Panc1 (cell line): ENCODE measurements at regions not wholly inside any gene's neighbourhood (a gene's known extent, or its start where the extent isn't known, plus 50 kb on each side); places are given as distances from the start of the nearest gene placed in this dataset.

ENCODE experiments used
- ATAC-seq: fragments of 200-7000 bp; cut with Tn5 transposase; 2 replicates; pipeline ENCODE4 v1.9.1; 2020; ENCODE audit warnings: mild to moderate bottlenecking, moderate library complexity
- BruUV-seq: library from RNA; stranded (reverse); fragments of 400-500 nt; replicated peaks from 2 replicates; lab custom pipeline; 2021; lab: Mats Ljungman, UMichigan
- CTCF ChIA-PET: fragments of 300-600 bp; sonication (Branson Sonifier 250); formaldehyde crosslinking; loops from one replicate; lab custom pipeline; 2022; ENCODE audit warnings: antibody characterized with exemption; lab: Charles Lee
- POLR2A ChIA-PET: fragments of 300-600 bp; sonication (Branson Sonifier 250); formaldehyde crosslinking; loops from one replicate; lab custom pipeline; 2022; ENCODE audit warnings: antibody characterized with exemption; lab: Charles Lee
- DNase-seq: peaks from one replicate; pipeline ENCODE4 v3.0.0-alpha.2; 2010; ENCODE audit warnings: low read depth, low spot score
- H3K27ac ChIP-seq: 2 replicates; pipeline ENCODE4 v1.5.1; 2011; ENCODE audit warnings: mild to moderate bottlenecking, low read length, inconsistent platforms
- H3K27me3 ChIP-seq: fragments of 200-500 bp; sonication (Bioruptor generic); 2 replicates; pipeline ENCODE4 v1.6.0; 2014; ENCODE audit warnings: low read length, inconsistent platforms; ENCODE audit not compliant: control insufficient read depth, insufficient read depth
- H3K36me3 ChIP-seq: fragments of 200-500 bp; sonication (Bioruptor generic); 2 replicates; pipeline ENCODE4 v1.5.1; 2014; ENCODE audit warnings: inconsistent platforms, mild to moderate bottlenecking, low read length, moderate library complexity; ENCODE audit not compliant: control insufficient read depth, insufficient read depth
- H3K4me1 ChIP-seq: 2 replicates; pipeline ENCODE4 v1.5.1; 2011; ENCODE audit warnings: inconsistent platforms, mild to moderate bottlenecking, low read length, moderate library complexity; ENCODE audit not compliant: control insufficient read depth, insufficient read depth
- H3K4me3 ChIP-seq, 2 experiments: 2 replicates each; pipeline ENCODE4 v1.5.1; 2011 to 2012; ENCODE audit warnings: low read depth in 2 of 2, low read length in 2 of 2, mild to moderate bottlenecking in 2 of 2, inconsistent platforms in 1 of 2, moderate library complexity in 1 of 2
- H3K9me3 ChIP-seq: fragments of 200-500 bp; sonication (Bioruptor generic); 2 replicates; pipeline ENCODE4 v1.5.1; 2014; ENCODE audit warnings: low read depth, mild to moderate bottlenecking, inconsistent platforms, low read length, moderate library complexity; ENCODE audit not compliant: control insufficient read depth, insufficient read depth
- CTCF ChIP-seq: fragments of 450-650 bp; IDR thresholded peaks from 2 replicates; pipeline ENCODE4 v1.5.1; 2017; ENCODE audit warnings: mild to moderate bottlenecking
- POLR2AphosphoS5 ChIP-seq: IDR thresholded peaks from 2 replicates; pipeline ENCODE4 v1.6.1; 2012; ENCODE audit warnings: mild to moderate bottlenecking, low read depth, low read length, moderate library complexity
- REST ChIP-seq, 2 experiments: IDR thresholded peaks; 2 replicates each; pipeline ENCODE4 v1.6.1; 2011 to 2012; ENCODE audit warnings: low read depth in 2 of 2, control low read depth in 1 of 2, low read length in 1 of 2, mild to moderate bottlenecking in 1 of 2, moderate library complexity in 1 of 2; ENCODE audit not compliant: insufficient read depth in 1 of 2
- SIN3A ChIP-seq: IDR thresholded peaks from 2 replicates; pipeline ENCODE4 v1.6.1; 2012; ENCODE audit warnings: low read depth, mild to moderate bottlenecking, low read length, moderate library complexity, borderline replicate concordance; ENCODE audit not compliant: insufficient read depth
- in situ Hi-C: cut with HindIII; loops from 2 replicates; pipeline ENCODE4 v1.10.0; 2016; ENCODE audit warnings: low sequenced_read_pairs, low pct_unique_long_range_greater_than_20kb
- intact Hi-C: fragments of 100-400 bp; cut with micrococcal nuclease; formaldehyde crosslinking; loops from one replicate; pipeline ENCODE4 v1.10.0; 2022; ENCODE audit not compliant: unreplicated experiment

DNA sequence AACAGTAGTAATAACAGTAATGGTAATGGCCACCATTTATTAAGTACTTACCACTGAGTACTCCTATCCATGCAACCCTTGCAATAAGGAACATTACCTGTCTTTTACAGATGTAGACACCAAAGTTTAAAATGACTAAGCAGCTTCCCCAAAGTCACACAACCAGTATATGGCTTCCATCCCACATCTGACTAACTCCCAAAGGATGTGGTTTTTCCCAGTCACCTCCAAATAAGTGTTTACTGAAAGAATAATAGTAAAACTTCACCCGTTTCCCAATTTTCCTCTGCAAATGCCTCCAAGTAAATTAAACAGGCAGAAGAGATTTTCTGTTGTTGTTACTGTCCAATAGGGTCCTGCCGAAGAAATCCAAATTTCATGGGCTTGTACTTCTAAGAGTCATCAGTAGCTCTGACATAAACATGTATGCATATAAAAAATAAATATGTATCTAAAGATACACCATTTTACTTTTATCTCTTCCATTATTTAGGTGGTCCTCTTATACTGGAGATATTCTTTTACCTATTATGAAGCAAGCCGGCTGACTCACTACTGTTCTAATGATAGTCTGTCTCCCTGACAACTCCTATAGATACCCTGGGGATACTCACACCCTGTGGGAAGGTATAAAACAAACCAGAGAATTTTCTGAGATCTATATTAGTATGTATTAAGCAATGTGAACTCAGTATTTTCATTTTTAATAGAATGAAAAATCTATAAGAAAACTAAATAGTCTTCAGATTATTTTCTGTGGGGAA is 77.9 kb upstream of the ID4 start:
- intact Hi-C loops (no loop called here), in situ Hi-C loops (no loop called here)
- no peaks in the 10 kb centered on the region for H3K4me1 ChIP-seq
- TF ChIP-seq REST (IDR thresholded peaks at IDR 0.05; ENCODE audit: insufficient read depth in 1 of 2, low read depth in 2 of 2, low read length in 1 of 2) (no peak), SIN3A (no peak), POLR2AphosphoS5 (no peak), CTCF (no peak)
- H3K27me3 ChIP-seq, result no peaks in the 10 kb centered on the region
- no TSS peak for BruUV-seq
- no peaks in the 10 kb centered on the region for H3K36me3 ChIP-seq
- no peak overlapping the region for H3K4me3 ChIP-seq
- no peaks in the 10 kb centered on the region for H3K9me3 ChIP-seq
- ATAC-seq (no peak), DNase-seq (peak; percentile 8)
- POLR2A ChIA-PET, result no interaction called here
- H3K27ac ChIP-seq, result no peak overlapping the region
- CTCF ChIA-PET, result no interaction called here

DNA sequence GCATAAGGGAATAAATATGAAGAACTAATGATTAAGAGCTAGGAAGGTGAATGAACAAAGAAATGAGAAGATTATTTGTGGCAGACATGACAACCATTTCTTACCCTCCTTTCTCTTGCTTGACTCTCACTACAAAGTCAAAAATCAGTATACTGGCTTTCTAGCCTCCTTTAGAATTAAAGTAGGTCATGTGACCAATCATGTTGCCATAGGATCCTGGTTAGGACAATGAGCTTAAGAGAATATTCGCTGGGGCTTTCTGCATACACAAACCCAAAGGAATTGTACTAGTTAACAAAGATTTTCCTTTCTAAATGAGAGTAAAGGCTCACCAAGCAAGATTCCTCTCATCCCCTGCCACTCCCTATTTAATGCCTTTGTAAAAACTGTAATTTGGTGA is 76.0 kb upstream of the ID4 start:
- Histone ChIP-seq H3K4me3 (no peak overlapping the region), H3K27me3 (no peaks in the 10 kb centered on the region), H3K36me3 (no peaks in the 10 kb centered on the region), H3K27ac (no peak overlapping the region), H3K9me3 (no peaks in the 10 kb centered on the region), H3K4me1 (no peaks in the 10 kb centered on the region)
- DNase-seq (no peak), ATAC-seq (no peak)
- in situ Hi-C loops (no loop called here), intact Hi-C loops (no loop called here)
- BruUV-seq, result no TSS peak
- ChIA-PET POLR2A (interaction anchor here (0.5 kb wide), 1 partner anchor 19 kb away, joined by 6 read pairs; no protein-coding TSS in a partner anchor), CTCF (no interaction called here)
- no peak for TF ChIP-seq CTCF
- TF ChIP-seq SIN3A, result no peak
- no peak for TF ChIP-seq POLR2AphosphoS5
